Body of pancreas (tissue), 4 donors: ENCODE measurements at regions not wholly inside any gene's neighbourhood (a gene's known extent, or its start where the extent isn't known, plus 50 kb on each side); places are given as distances from the start of the nearest gene placed in this dataset.

Experiments
- POLR2A ChIP-seq, 3 donors: fragments of 450-650 bp; IDR thresholded peaks; one replicate each; pipeline ENCODE4 v1.6.1; 2016; ENCODE audit warnings: antibody characterized with exemption in 3 of 3, mild to moderate bottlenecking in 2 of 3
- TF ChIP-seq, protein P1 (sequence below), 7 experiments: fragments of 450-650 bp in 4 of 7; fragments of 200-600 bp in 3 of 7; sonication (generic) in 3 of 7; IDR thresholded peaks; one replicate each; pipeline ENCODE4 v1.5.1; 2016 to 2019; ENCODE audit warnings: antibody characterized with exemption in 7 of 7

DNA sequence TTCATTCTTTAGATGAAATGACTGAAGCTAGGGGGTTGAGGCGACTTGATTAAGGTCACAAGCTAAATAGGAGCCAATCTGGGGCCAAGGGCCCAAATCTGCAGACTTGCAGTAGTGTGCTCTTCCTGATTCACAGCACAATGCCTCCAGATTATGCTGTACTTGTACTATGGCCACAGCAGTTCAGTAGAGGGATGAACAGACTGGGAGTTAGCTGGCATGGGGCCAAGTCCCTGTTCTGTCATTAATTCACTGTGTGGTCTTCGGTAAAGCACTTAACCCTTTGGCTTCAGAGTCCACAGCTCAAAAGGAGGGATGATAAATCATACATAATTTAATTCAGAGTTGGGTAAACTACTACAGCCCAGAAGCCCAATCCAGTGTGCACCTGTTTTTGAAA is 196.8 kb downstream of the XPNPEP1 start:
- TF ChIP-seq, protein P1, sequence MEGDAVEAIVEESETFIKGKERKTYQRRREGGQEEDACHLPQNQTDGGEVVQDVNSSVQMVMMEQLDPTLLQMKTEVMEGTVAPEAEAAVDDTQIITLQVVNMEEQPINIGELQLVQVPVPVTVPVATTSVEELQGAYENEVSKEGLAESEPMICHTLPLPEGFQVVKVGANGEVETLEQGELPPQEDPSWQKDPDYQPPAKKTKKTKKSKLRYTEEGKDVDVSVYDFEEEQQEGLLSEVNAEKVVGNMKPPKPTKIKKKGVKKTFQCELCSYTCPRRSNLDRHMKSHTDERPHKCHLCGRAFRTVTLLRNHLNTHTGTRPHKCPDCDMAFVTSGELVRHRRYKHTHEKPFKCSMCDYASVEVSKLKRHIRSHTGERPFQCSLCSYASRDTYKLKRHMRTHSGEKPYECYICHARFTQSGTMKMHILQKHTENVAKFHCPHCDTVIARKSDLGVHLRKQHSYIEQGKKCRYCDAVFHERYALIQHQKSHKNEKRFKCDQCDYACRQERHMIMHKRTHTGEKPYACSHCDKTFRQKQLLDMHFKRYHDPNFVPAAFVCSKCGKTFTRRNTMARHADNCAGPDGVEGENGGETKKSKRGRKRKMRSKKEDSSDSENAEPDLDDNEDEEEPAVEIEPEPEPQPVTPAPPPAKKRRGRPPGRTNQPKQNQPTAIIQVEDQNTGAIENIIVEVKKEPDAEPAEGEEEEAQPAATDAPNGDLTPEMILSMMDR (IDR thresholded peaks at IDR 0.05): no peak
- TF ChIP-seq POLR2A (IDR thresholded peaks at IDR 0.05): no peak
